SH-SY5Y (cell line): ENCODE measurements at regions not wholly inside any gene's neighbourhood (a gene's known extent, or its start where the extent isn't known, plus 50 kb on each side); places are given as distances from the start of the nearest gene placed in this dataset.

ENCODE experiments used
- GATA2 ChIP-seq: IDR thresholded peaks from 2 replicates; pipeline ENCODE4 v1.6.1; 2011; ENCODE audit warnings: mild to moderate bottlenecking, low read depth, low read length
- GATA3 ChIP-seq: IDR thresholded peaks from 2 replicates; pipeline ENCODE4 v1.6.1; 2011; ENCODE audit warnings: low read depth, mild to moderate bottlenecking, low read length, moderate library complexity

DNA sequence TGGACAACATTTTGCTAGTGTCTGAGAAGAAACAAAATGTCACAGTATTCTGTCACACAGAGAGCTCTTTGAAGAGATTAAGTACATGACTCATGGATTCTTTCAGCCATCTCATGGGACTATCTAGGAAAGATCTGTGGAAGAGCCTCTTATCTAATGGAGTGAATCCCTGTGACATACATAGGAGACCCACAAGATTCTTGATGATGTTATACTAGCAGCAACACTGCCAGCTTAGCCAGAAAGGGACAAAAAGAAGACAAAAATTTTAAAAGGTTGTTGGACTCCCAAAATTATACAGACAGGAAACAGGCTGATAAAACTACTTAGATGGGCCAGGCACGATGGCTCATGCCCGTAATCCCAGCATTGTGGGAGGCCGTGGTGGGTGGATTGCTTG is 143.3 kb upstream of the MGAT5 start:
- TF ChIP-seq GATA2 (no peak), GATA3 (no peak)
